GM10248 (cell line): ENCODE measurements at regions not wholly inside any gene's neighbourhood (a gene's known extent, or its start where the extent isn't known, plus 50 kb on each side); places are given as distances from the start of the nearest gene placed in this dataset.

ENCODE experiments used
- CTCF ChIA-PET: fragments of 300-600 bp; sonication (Branson Sonifier 250); formaldehyde crosslinking; extraction: SDS; loops from one replicate; lab custom pipeline; 2021; ENCODE audit warnings: antibody characterized with exemption; lab: Yijun Ruan, JAX
- POLR2A ChIA-PET: fragments of 350-650 bp; sonication (Branson Sonifier 250); formaldehyde crosslinking; extraction: SDS; loops from one replicate; lab custom pipeline; 2020; ENCODE audit warnings: antibody characterized with exemption; lab: Yijun Ruan, JAX
- DNase-seq: peaks from one replicate; pipeline ENCODE4 v3.0.0; 2012; ENCODE audit errors: extremely low spot score
- TF ChIP-seq, protein P1 (sequence below): IDR thresholded peaks from 2 replicates; pipeline ENCODE4 v1.5.1; 2012; ENCODE audit warnings: mild to moderate bottlenecking, low read depth; ENCODE audit errors: extremely low read depth, missing control alignments, control extremely low read depth

DNA sequence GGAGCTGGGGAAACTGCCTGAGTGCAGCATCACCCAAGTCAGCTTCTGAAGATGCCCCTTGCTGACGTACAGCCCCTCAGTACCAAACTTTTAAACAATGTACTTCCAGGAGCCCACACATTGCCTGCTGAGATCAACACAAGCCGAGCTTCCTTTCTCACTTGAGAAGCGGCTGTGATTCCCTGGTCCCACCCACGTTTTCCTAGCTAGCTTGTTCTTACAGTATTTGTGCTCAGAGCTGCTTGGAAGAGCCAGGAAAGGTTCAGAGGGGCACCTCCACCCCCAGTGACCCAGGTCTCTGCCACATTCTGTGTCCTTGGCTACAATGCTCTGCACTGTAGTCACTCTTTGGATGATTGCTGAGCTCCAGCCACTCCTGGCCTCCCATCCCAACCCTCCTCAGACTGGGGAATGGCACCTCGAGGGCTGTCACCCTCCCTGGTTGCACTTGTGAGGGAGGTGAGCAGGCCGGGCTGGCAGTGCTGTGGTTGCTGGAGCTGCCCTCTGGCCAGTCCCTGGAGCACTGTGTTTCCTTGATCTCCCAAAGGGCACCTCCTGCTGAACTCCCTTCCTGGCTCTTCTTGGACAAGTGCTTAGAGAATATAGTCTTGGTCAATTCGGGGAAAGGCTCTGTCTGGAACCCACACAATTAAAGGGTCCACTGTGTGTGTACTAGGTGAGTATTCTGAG is 355.1 kb downstream of the AJAP1 start:
- no peak for DNase-seq
- ChIA-PET CTCF (interaction anchor here (0.9 kb wide), 1 partner anchor 11 kb away, joined by 5 read pairs; no protein-coding TSS in a partner anchor), POLR2A (no interaction called here)
- TF ChIP-seq, protein P1, sequence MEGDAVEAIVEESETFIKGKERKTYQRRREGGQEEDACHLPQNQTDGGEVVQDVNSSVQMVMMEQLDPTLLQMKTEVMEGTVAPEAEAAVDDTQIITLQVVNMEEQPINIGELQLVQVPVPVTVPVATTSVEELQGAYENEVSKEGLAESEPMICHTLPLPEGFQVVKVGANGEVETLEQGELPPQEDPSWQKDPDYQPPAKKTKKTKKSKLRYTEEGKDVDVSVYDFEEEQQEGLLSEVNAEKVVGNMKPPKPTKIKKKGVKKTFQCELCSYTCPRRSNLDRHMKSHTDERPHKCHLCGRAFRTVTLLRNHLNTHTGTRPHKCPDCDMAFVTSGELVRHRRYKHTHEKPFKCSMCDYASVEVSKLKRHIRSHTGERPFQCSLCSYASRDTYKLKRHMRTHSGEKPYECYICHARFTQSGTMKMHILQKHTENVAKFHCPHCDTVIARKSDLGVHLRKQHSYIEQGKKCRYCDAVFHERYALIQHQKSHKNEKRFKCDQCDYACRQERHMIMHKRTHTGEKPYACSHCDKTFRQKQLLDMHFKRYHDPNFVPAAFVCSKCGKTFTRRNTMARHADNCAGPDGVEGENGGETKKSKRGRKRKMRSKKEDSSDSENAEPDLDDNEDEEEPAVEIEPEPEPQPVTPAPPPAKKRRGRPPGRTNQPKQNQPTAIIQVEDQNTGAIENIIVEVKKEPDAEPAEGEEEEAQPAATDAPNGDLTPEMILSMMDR = no peak

DNA sequence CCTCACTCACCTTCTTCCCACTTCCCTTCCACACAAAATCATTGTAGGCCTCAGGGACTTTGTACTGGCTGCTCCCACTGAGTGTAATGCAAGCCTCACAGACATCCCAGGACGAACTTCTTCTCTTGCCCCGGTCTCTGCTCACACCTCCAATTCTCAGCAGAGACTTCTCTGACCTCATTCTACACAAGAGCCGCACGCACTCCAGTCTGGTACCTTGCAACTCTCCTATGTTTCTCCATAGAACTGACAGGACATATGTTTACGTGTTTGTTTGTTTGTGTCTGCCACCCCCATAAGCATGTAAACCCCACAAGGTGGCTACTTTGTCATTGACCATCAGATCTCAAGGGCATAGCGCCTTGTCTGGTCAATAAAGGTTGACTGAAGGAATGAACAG is 350.8 kb downstream of the AJAP1 start:
- ChIA-PET POLR2A (no interaction called here), CTCF (no interaction called here)
- DNase-seq = no peak
- TF ChIP-seq, protein P1 = no peak

DNA sequence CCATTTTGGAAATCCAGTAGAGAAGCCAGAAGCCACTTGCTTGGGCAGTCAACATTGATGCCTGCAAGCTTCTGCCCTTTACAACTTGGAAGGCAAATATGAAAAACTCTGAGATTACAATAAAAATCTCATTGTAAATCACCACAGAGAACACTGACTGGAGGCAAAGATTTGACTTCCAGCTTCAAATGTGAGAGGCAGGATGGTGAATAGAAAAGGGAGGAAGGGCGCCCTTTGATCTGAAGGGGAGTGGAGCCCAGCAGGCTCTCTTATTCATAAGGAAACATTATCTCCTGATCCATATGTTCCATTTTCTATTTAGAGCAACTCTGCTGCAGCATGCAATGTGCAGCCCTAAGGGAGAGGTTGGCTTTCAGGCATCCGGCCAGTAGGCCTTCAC is 348.3 kb downstream of the AJAP1 start:
- TF ChIP-seq, protein P1 = no peak
- ChIA-PET POLR2A (no interaction called here), CTCF (no interaction called here)
- DNase-seq = no peak

DNA sequence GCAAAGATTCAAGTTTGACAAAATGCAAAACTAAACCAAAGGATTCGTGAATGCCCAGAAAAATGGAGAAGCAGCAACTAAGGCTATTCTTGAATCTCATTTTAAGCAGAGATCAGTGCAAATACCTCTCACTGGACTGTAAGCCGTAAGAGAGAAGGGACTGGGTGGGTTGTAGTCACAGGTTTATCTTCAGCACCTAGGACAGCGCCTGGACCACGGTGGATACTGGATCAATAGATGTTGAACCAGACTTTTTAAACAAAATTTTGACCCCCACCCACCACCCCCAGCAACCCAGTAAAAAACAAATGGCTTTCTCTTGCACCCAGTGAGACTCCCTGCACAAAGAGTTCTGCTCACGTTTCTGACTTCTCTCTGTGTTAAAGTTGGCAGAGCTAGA is 347.1 kb downstream of the AJAP1 start:
- CTCF ChIA-PET = no interaction called here
- POLR2A ChIA-PET = no interaction called here
- TF ChIP-seq, protein P1 = no peak
- no peak for DNase-seq

DNA sequence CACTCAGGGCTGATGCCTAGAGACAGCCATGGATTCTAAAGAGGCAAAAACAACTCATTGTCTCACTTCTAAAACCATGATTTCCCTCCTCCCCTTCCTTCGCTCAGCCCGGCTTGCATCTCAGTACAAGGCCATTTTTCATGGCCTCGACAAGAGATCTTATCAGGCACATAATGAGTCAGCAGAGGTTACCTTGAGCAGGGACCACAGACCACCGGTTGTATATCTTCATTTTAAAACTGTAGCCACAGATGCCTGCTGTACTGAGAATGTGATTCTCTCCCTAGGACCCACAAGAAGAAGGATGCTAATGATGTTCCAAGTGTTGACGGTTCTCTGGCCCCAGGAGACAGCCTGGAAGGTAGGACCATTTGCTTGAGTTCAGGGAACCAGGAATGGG is 331.9 kb downstream of the AJAP1 start:
- CTCF ChIA-PET = no interaction called here
- no peak for DNase-seq
- TF ChIP-seq, protein P1 = no peak

DNA sequence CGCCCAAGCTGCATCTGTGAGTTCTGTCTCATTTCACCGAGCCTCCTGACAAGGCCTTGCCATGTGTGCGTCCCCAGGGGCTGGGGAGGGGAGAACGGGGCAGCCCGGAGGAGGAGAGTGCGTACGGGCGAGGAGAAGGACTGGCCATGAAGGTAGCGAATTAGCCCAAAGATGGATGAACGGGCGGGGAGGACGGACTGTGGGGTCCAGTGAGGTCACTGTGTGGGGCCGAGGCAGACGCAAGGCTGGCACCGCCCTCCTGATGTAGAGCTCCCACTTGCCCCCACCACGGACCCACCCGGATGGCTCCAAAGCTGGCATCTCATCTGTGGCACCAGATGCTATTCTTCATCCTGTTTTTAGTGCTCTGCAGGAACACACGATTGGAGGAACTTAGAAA is 330.4 kb downstream of the AJAP1 start:
- TF ChIP-seq, protein P1 = no peak
- DNase-seq = no peak
- POLR2A ChIA-PET = no interaction called here

More for the DNA sequence above, 331.9 kb downstream of the AJAP1 start:
- POLR2A ChIA-PET = no interaction called here

More for the DNA sequence above, 330.4 kb downstream of the AJAP1 start:
- CTCF ChIA-PET = no interaction called here
